IMR-90 (cell line): ENCODE measurements at regions not wholly inside any gene's neighbourhood (a gene's known extent, or its start where the extent isn't known, plus 50 kb on each side); places are given as distances from the start of the nearest gene placed in this dataset.

Source experiments
- ATAC-seq: fragments of 200-7000 bp; cut with Tn5 transposase; 2 replicates; pipeline ENCODE4 v1.9.1; 2020; ENCODE audit warnings: low read depth, mild to moderate bottlenecking, moderate library complexity
- BruUV-seq: library from RNA; stranded (reverse); fragments of 400-500 nt; replicated peaks from 2 replicates; lab custom pipeline; 2021; lab: Mats Ljungman, UMichigan
- CTCF ChIA-PET: fragments of 300-600 bp; formaldehyde crosslinking; extraction: SDS; loops from one replicate; lab custom pipeline; 2021; ENCODE audit warnings: antibody characterized with exemption; lab: Yijun Ruan, JAX
- POLR2A ChIA-PET: fragments of 300-600 bp; sonication (Branson Sonifier 250); formaldehyde crosslinking; loops from one replicate; lab custom pipeline; 2022; ENCODE audit warnings: antibody characterized with exemption; ENCODE audit not compliant: unreplicated experiment; lab: Charles Lee
- DNase-seq: peaks from one replicate; pipeline ENCODE4 v3.0.0; 2013
- H2AFZ ChIP-seq: replicated peaks from 2 replicates; pipeline ENCODE3; 2013; ENCODE audit warnings: low read length, mild to moderate bottlenecking; ENCODE audit not compliant: poor library complexity
- H2AK5ac ChIP-seq: 2 replicates; pipeline ENCODE4 v1.6.1; 2013; ENCODE audit warnings: low read depth, low read length, inconsistent platforms
- H2AK9ac ChIP-seq: replicated peaks from 2 replicates; pipeline ENCODE3; 2013; ENCODE audit warnings: mild to moderate bottlenecking, low read depth, low read length, moderate library complexity; ENCODE audit not compliant: poor library complexity
- H2BK120ac ChIP-seq: 2 replicates; pipeline ENCODE4 v1.6.1; 2013; ENCODE audit warnings: low read depth, low read length, inconsistent platforms
- H2BK15ac ChIP-seq: 3 replicates; pipeline ENCODE4 v1.6.1; 2013; ENCODE audit warnings: low read depth, low read length, inconsistent platforms
- H2BK20ac ChIP-seq: 2 replicates; pipeline ENCODE4 v1.6.1; 2013; ENCODE audit warnings: low read depth, mild to moderate bottlenecking, inconsistent platforms, low read length, moderate library complexity
- H2BK5ac ChIP-seq: 2 replicates; pipeline ENCODE4 v1.6.1; 2013; ENCODE audit warnings: mild to moderate bottlenecking, low read depth, low read length, inconsistent platforms; ENCODE audit not compliant: poor library complexity, severe bottlenecking
- H3K14ac ChIP-seq: replicated peaks from 2 replicates; pipeline ENCODE4 v1.6.1; 2013; ENCODE audit warnings: low read depth, low read length, inconsistent platforms
- H3K18ac ChIP-seq: 2 replicates; pipeline ENCODE4 v1.6.1; 2013; ENCODE audit warnings: low read depth, low read length, control low read depth
- H3K23ac ChIP-seq: 2 replicates; pipeline ENCODE4 v1.6.1; 2013; ENCODE audit warnings: low read depth, low read length, inconsistent platforms
- H3K27ac ChIP-seq: 2 replicates; pipeline ENCODE4 v1.5.1; 2013; ENCODE audit warnings: mild to moderate bottlenecking, control low read depth, low read length; ENCODE audit not compliant: insufficient read depth
- H3K27me3 ChIP-seq: 2 replicates; pipeline ENCODE4 v1.6.1; 2013; ENCODE audit warnings: low read length; ENCODE audit not compliant: control insufficient read depth, insufficient read depth
- H3K36me3 ChIP-seq: 2 replicates; pipeline ENCODE4 v1.6.1; 2013; ENCODE audit warnings: low read length, mixed read lengths; ENCODE audit not compliant: control insufficient read depth, insufficient read depth
- H3K4ac ChIP-seq: 2 replicates; pipeline ENCODE4 v1.6.1; 2013; ENCODE audit warnings: low read depth, low read length, inconsistent platforms
- H3K4me1 ChIP-seq: 2 replicates; pipeline ENCODE4 v1.6.1; 2013; ENCODE audit warnings: low read length, mixed read lengths; ENCODE audit not compliant: control insufficient read depth, insufficient read depth
- H3K4me2 ChIP-seq: 2 replicates; pipeline ENCODE4 v1.6.1; 2013; ENCODE audit warnings: low read depth, mild to moderate bottlenecking, control low read depth, low read length, moderate library complexity
- H3K4me3 ChIP-seq: 2 replicates; pipeline ENCODE4 v1.5.1; 2013; ENCODE audit warnings: low read depth, mild to moderate bottlenecking, control low read depth, low read length, moderate library complexity; ENCODE audit not compliant: insufficient read depth
- H3K56ac ChIP-seq: 2 replicates; pipeline ENCODE4 v1.6.1; 2013; ENCODE audit warnings: low read length, inconsistent platforms; ENCODE audit not compliant: insufficient read depth; ENCODE audit errors: extremely low read depth
- H3K79me1 ChIP-seq, 2 experiments: 2 replicates each; pipeline ENCODE4 v1.6.1; 2013; ENCODE audit warnings: low read length in 2 of 2, inconsistent platforms in 1 of 2, low read depth in 1 of 2
- H3K9ac ChIP-seq: 2 replicates; pipeline ENCODE4 v1.6.1; 2013; ENCODE audit warnings: low read depth, low read length, control low read depth
- H3K9me1 ChIP-seq: 2 replicates; pipeline ENCODE4 v1.6.1; 2013; ENCODE audit warnings: low read length, inconsistent platforms; ENCODE audit not compliant: insufficient read depth
- H3K9me3 ChIP-seq: 2 replicates; pipeline ENCODE4 v1.6.1; 2013; ENCODE audit warnings: low read length; ENCODE audit not compliant: control insufficient read depth, insufficient read depth
- H4K20me1 ChIP-seq: 2 replicates; pipeline ENCODE4 v1.6.1; 2013; ENCODE audit warnings: low read length, inconsistent platforms; ENCODE audit not compliant: insufficient read depth
- H4K5ac ChIP-seq: 2 replicates; pipeline ENCODE4 v1.6.1; 2013; ENCODE audit warnings: mild to moderate bottlenecking, low read depth, low read length, control low read depth
- H4K8ac ChIP-seq, 2 experiments: 2 replicates each; pipeline ENCODE4 v1.6.1; 2013; ENCODE audit warnings: low read depth in 2 of 2, low read length in 2 of 2, control low read depth in 1 of 2, inconsistent platforms in 1 of 2
- H4K91ac ChIP-seq: 2 replicates; pipeline ENCODE4 v1.6.1; 2013; ENCODE audit warnings: low read depth, low read length, inconsistent platforms; ENCODE audit not compliant: insufficient read depth
- CEBPB ChIP-seq: IDR thresholded peaks from 2 replicates; pipeline ENCODE4 v1.6.1; 2012; ENCODE audit warnings: low read depth, low read length, improper control_type of control experiment
- MXI1 ChIP-seq: IDR thresholded peaks from 2 replicates; pipeline ENCODE4 v1.6.1; 2012; ENCODE audit warnings: low read depth, mild to moderate bottlenecking, low read length, moderate library complexity, borderline replicate concordance
- WGBS, 2 experiments: methylation state at CpG; one replicate each; pipeline versions ENCODE4 v1.1.5 to v1.1.7; 2013; ENCODE audit warnings: missing lambda C conversion rate in 2 of 2; ENCODE audit not compliant: insufficient read length in 1 of 2; ENCODE audit errors: extremely low coverage in 2 of 2; 5-methylcytosine and 5-hydroxymethylcytosine counted together
- dilution Hi-C: fragments of 300-500 bp; cut with HindIII; formaldehyde crosslinking; loops from one replicate; pipeline ENCODE4 v1.14.3; 2018; ENCODE audit warnings: low sequenced_read_pairs; ENCODE audit not compliant: unreplicated experiment
- in situ Hi-C: fragments of 300-500 bp; cut with MboI; formaldehyde crosslinking; loops from 3 replicates; pipeline ENCODE4 v1.14.3; 2019; ENCODE audit warnings: low sequenced_read_pairs, inconsistent platforms, mixed read lengths
- intact Hi-C: fragments of 100-400 bp; cut with micrococcal nuclease; formaldehyde crosslinking; loops from 2 replicates; pipeline ENCODE4 v1.10.0; 2022
- TF ChIP-seq, protein P1 (sequence below): conservative IDR thresholded peaks from 2 replicates; pipeline ENCODE4 v1.5.1; 2012; ENCODE audit warnings: mild to moderate bottlenecking, low read depth, low read length, improper control_type of control experiment

DNA sequence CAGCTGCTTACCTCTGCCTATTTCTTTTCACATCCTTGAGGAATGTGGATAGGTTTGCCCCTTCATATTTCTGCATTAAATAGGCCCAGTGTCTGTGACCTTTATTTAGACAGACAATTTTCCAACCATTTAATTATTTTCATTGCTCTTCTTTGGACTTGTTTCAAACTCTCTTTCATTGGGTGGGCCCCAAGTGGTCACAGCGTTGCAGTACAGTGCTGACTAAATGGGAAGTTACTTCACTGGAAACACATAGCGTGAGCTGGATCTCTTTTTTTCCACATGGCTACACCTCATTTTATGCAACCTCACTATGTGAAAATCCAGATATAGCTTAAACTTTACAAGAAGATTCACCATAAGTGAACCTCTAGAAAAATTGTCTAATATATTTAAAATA, 438.9 kb downstream of the ADAMTS20 start:
- no TSS peak for BruUV-seq
- Histone ChIP-seq H3K27ac (no peak overlapping the region), H4K8ac (no peak overlapping the region), H2BK5ac (no peak overlapping the region), H2BK20ac (no peak overlapping the region), H3K36me3 (no peaks in the 10 kb centered on the region), H3K4me1 (no peaks in the 10 kb centered on the region), H3K23ac (no peak overlapping the region), H3K4me2 (no peak overlapping the region), H4K91ac (no peak overlapping the region), H2BK15ac (no peak overlapping the region), H3K18ac (no peak overlapping the region), H3K9ac (no peak overlapping the region), H3K56ac (no peak overlapping the region), H3K9me1 (no peaks in the 10 kb centered on the region), H3K9me3 (no peaks in the 10 kb centered on the region), H3K4me3 (no peak overlapping the region), H2AK5ac (no peak overlapping the region), H3K79me1 (no peaks in the 10 kb centered on the region), H3K4ac (no peak overlapping the region), H4K5ac (no peak overlapping the region), H3K27me3 (no peaks in the 10 kb centered on the region), H2AFZ (no peak overlapping the region), H4K20me1 (no peaks in the 10 kb centered on the region), H2BK120ac (no peak overlapping the region), H2AK9ac (no peak overlapping the region), H3K14ac (no peak overlapping the region)
- intact Hi-C loops (no loop called here), dilution Hi-C loops (no loop called here), in situ Hi-C loops (no loop called here)
- POLR2A ChIA-PET = no interaction called here
- DNase-seq (no peak), ATAC-seq (no peak)
- CTCF ChIA-PET = no interaction called here
- TF ChIP-seq CEBPB (no peak), MXI1 (no peak)
- TF ChIP-seq, protein P1, sequence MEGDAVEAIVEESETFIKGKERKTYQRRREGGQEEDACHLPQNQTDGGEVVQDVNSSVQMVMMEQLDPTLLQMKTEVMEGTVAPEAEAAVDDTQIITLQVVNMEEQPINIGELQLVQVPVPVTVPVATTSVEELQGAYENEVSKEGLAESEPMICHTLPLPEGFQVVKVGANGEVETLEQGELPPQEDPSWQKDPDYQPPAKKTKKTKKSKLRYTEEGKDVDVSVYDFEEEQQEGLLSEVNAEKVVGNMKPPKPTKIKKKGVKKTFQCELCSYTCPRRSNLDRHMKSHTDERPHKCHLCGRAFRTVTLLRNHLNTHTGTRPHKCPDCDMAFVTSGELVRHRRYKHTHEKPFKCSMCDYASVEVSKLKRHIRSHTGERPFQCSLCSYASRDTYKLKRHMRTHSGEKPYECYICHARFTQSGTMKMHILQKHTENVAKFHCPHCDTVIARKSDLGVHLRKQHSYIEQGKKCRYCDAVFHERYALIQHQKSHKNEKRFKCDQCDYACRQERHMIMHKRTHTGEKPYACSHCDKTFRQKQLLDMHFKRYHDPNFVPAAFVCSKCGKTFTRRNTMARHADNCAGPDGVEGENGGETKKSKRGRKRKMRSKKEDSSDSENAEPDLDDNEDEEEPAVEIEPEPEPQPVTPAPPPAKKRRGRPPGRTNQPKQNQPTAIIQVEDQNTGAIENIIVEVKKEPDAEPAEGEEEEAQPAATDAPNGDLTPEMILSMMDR = no peak; the same call in 1 of the 2 replicates
- WGBS, 2 experiments = no CpG with 5 or more reads among the region's 2 CpGs
